Endothelial cell of umbilical vein (primary cell): ENCODE measurements at regions not wholly inside any gene's neighbourhood (a gene's known extent, or its start where the extent isn't known, plus 50 kb on each side); places are given as distances from the start of the nearest gene placed in this dataset.

Experiments used
- CTCF ChIP-seq, 2 donors: IDR thresholded peaks; 1 replicate in 1 of 2; 2 replicates in 1 of 2; pipeline ENCODE4 v1.5.1; 2011; ENCODE audit warnings: low read length in 2 of 2, mild to moderate bottlenecking in 2 of 2, moderate library complexity in 2 of 2, control low read depth in 1 of 2, inconsistent platforms in 1 of 2, low read depth in 1 of 2; ENCODE audit not compliant: insufficient read depth in 1 of 2; ENCODE audit errors: extremely low read depth in 1 of 2
- EZH2 ChIP-seq: IDR thresholded peaks from 2 replicates; pipeline ENCODE4 v1.6.1; 2012; ENCODE audit warnings: borderline replicate concordance, low read depth, mild to moderate bottlenecking, moderate library complexity, low read length, inconsistent platforms; ENCODE audit not compliant: severe bottlenecking
- FOS ChIP-seq: IDR thresholded peaks from 2 replicates; pipeline ENCODE4 v1.6.1; 2011; ENCODE audit warnings: mild to moderate bottlenecking, low read length, moderate library complexity, borderline replicate concordance; ENCODE audit not compliant: insufficient read depth
- MYC ChIP-seq: IDR thresholded peaks from one replicate; pipeline ENCODE4 v1.6.1; 2011; ENCODE audit warnings: mild to moderate bottlenecking, low read depth, low read length
- POLR2A ChIP-seq: IDR thresholded peaks from 2 replicates; pipeline ENCODE4 v1.6.1; 2012; ENCODE audit warnings: low read depth, mild to moderate bottlenecking, control low read depth, low read length
- POLR2AphosphoS5 ChIP-seq: IDR thresholded peaks from 2 replicates; pipeline ENCODE4 v1.6.1; 2012; ENCODE audit warnings: low read depth, mild to moderate bottlenecking, control low read depth, low read length, moderate library complexity; ENCODE audit not compliant: insufficient read depth

- TF ChIP-seq MYC (no peak), CTCF (IDR thresholded peaks at IDR 0.05; ENCODE audit: extremely low read depth in 1 of 2, insufficient read depth in 1 of 2, low read depth in 1 of 2, low read length in 2 of 2) (no peak), POLR2A (no peak), EZH2 (no peak), POLR2AphosphoS5 (no peak), FOS (no peak)
Measured at GRCh38 chr20:60894091-60894490, 358.0 kb upstream of the CDH4 start.
